ENCODE measurements at regions not wholly inside any gene's neighbourhood (a gene's known extent, or its start where the extent isn't known, plus 50 kb on each side); places are given as distances from the start of the nearest gene placed in this dataset.

DNA sequence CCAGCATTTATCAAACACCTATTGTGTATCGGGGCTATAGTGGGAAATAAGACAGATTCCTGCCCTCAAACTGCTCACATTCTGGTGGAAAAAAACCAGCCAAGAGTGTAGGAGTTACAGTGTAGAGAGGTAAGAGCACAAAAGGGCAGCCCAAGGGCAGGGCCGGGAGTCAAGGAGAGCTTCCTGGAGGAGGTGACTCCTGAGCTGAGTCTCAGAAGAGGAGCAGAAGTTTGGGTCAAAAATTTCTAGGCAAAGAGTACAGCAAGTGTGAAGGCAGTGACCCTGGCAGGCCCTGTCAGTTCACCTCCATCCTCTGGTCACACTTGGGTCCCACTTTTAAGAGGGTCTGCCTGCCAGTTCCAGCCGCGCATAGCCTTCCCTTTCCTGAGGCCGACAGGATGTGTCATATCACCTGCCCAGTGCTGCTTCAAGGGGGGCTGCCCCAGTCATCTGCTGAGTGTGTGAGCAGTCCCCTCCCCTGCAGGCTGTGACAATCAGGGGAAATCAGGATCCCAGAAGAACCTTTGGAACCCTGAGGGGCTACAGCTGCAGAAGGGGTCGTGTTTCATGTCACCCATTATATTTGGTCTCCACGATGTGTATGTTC is 118.4 kb downstream of the GLI2 start:
- no peak for DNase-seq

DNA sequence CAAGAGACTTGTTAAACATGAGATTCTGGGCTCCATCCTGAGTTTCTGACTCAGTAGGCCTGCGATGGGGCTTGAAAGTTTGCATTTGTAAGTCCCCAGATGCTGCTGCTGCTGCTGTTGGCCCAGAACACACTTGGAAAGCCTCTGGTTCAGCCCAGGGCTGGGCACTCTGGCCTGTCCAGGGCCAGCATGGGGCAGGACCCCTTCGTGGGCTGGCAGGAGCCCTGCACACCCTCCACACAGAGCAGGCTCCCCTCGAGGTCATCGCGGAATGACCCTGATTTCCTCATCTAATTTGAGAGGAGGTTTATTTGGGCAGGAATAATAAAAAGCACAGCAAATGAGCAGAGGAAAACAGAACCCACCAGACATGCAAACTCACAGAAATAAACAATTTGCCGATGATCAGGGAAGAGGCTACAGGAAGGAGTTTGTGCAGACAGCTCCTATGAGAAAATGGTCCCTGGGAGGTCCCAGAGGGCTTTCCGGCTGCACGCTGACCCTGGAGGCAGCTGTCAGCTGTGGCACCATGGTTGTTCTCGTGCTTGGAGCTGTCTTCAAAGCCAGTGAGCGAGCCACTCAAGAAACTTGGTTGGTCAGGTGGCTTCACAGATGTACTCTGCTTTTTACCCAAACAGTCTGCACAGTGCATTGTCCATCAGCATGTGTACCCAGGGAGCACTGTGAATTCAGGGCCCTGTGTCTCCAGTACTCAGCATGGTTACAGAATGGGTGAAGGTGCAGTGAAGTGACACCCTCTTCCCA is 119.3 kb downstream of the GLI2 start:
- DNase-seq = no peak

DNA sequence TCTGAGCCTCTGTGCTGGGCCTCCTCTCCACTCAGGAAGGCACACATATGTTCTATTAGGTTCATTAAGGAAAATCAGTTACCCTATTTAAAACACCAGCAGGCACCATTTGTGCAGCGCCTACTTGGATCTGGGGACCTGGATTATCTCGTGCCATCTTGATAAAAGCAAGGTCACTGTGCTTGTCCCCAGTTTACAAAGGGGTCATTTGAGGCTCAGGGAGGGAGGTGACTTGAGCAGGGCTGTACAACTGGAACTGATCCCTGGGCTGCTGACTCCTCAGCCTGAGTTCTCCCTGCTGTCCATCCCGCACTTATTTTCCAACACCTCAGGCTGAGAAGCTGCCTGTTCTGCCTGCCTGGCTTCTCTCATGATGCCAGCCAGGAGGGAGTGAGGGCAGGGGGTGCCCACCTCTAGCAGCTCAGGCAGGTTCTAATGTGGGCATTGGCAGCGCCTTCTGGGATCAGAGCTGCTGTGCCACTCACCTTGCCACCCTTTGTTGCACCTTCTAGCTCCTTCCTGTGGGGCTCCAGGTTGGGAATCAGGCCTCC is 120.3 kb downstream of the GLI2 start:
- no peak for DNase-seq

DNA sequence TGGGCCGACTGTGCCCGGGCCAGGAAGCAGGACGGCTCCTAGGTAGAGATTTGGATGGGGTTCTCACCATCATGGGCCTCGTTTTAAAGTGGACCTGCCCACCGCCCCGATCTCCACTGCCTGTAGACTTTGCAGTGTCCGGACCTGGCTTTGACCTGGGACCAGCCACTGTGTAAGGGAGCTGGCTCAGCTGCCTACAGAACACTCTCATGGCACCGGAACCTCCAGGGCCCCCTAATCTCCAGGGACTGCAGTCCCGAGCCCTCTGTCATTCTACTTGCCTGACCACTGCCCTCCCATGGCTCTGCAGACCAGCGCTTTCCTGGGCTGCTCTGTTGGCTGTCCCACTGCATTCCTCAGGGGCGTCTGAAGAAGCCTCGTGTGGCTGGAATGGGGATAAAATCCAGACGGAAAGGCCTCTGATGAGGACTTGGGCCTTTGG is 120.8 kb downstream of the GLI2 start:
- DNase-seq = no peak

DNA sequence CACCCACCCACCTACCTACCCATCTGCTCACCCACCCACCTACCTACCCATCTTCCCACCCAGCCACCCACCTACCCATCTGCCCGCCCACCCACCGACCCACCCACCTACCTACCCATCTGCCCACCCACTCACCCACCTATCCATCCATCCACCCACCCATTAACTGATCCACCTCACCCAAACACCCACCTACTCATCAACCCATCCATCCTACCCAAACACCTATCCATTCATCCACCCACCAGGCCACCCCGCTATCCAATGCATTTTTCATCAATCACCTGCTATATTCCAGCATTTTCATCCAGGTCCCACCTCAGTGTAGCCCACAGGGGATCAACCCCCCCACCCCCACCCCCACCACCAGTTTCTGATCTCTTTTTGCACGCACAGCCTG is 121.8 kb downstream of the GLI2 start:
- no peak for DNase-seq

DNA sequence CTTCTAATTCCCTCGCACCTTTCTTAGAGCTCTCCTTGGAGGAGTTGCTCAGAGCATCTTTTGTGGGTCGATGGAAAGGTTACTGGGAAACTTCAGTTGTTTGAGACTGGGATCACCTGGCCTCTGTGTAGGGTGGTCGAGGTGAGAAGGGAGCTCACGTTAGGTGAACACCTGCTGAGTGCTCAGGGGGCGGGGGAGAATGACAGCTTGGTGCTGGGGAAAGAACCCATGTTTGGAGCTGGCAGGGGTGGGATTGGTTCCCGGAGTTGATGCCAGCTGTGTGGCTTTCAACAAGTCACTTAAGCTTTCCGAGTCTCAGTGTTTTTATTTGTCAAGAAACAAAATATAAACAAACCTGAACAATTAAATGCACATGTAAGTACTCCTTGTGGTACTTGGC is 122.3 kb downstream of the GLI2 start:
- DNase-seq = no peak

DNA sequence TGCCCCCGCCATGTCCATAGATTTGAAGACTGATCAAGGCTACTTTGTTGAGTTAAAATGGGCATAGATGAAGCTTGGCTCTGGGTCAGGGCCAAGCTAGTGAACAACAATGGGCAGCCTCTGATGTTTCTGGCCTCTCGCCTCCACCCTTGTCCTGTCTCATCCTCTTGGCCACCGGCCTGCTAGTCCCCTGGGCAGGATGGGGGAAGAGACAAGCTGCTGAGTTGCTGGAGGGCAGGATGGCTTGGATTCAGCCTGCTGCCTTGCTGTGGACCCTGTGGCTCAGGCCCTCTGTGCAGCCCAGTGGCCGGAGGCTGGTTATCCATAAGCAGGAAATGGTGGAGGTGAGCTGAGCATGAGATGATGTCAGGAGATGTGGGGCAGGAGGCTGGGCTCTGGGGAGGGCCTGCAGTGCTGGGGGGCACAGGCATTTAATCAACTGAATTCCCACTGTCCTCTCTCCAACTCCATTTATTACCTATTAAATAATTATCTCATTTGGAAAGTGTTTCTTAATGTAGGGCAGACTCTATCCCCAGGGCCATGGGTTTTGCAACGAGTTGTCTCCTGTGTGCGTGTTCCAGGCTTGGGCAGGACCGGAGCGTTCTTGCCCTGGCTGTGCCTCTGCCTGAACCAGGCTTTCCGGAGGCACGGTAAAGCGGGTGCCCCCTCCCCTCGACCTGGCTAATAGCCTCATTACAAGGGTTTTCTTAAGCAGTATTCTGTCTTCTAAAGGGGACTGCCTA is 122.9 kb downstream of the GLI2 start:
- DNase-seq = no peak

DNA sequence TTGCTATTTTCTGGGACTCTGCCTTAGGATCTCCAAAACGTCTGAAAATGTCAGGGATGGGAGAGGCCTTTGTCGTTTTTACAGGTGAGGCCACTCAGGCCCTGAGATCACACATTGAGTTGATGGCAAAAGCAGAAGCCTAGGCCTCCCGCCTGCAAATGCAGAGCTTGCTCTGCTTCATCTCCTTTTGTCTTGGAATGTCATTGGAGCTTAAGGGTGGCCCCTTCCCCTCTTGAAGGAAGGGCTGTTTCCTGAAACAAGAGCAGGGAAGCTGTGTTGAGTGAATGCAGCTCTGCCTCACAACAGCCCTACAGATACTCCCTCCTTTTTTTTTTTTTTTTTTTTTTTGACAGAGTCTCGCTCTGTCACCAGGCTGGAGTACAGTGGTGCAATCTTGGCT is 123.5 kb downstream of the GLI2 start:
- DNase-seq = no peak

DNA sequence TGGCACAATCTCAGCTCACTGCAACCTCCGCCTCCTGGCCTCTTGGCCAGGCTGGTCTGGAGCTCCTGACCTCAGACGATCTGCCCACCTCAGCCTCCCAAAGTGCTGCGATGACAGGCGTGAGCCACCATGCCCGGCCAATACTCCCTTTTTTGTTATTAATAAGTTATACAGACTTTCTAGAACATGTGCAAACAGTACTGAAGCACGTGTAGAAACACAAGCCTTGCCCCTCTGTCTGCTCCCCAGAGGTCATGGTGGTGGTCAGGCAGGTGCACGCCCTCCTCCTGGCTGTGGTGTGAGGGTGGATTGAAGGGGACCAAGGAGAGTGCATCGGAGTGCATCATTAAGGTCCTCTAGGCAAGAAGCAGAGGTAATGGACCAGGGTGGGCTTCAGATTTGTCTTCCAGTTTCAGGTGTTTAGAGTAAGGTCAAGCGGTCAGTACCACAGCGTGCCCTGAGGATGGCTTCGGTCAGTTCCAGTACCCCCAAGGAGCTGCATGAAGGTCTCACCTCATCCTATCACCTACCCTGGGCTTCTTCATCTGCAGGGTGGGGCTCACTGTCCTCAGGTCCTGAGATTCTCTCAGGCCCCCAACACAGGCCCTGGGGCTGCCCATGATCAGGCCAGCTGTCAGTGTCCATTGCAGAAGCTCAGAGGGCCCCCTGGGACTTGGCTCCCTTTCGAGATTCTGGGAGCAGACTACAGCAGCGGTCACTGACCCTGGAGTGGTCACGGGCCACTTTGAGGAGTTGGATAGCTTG is 124.3 kb downstream of the GLI2 start:
- DNase-seq = no peak

DNA sequence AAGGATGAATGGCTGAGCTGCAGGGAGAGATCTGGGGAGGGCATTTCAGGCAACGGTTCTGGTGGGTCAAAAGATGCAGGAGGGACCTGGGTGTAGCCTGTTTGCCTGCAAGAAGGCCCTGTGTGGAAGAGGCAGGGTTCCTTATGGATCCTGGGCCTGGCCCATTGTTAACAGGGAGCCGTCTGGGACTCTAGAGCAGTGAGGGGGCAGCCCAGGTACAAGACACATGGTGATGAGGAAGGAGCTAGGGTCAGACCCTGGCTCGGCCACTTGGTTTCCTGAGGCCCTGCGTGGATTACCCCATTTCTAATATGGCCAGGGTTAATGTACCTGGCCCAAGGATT is 124.9 kb downstream of the GLI2 start:
- no peak for DNase-seq

DNA sequence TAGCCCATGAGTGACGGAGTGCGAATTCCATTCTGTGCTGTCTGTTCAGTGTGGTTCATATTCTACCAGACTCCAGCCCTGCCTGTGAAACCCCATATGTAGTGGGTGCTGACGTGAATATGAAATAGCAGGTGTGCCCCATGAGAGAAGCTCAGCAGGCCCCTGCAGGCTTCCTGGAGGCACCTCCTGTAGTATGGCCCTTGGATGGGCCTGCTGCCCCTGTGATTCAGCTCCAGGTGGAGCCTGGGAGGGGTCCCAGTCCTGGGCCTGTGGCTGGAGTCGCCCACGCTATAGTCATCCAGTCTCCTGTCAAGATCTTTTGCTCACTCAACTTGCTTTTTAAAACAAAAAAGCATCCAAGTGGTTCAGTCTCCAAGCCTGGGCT is 125.5 kb downstream of the GLI2 start:
- no peak for DNase-seq

DNA sequence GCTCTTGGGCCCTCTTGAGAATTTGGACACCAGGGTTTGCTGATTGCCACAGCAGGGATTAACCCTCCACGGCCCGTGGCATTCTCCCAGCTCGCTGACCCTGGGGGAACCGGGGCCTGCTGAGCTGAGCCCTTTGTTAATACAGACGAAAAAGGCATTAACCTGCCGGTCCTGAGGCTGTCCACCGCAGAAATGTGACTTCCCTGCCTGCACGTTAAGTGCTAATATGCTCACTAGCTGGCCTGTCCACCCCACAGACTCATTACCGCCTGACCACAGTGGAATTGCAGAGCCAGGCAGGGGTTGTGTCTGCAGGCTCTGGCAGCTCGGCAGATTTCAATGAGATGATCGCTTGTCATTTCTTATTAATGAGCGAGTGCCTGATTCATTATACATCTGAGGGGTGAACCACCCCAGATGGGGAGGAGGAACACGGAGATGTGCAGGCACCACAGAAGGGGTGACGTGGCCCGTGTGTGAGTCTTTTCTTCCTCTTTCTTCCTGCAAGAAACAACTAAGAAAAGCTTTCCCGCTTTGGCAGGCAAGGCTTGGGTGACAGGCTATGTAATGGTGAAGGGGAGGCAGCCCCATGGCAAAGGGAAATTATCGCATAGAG is 126.0 kb downstream of the GLI2 start:
- peak; percentile 79 for DNase-seq

DNA sequence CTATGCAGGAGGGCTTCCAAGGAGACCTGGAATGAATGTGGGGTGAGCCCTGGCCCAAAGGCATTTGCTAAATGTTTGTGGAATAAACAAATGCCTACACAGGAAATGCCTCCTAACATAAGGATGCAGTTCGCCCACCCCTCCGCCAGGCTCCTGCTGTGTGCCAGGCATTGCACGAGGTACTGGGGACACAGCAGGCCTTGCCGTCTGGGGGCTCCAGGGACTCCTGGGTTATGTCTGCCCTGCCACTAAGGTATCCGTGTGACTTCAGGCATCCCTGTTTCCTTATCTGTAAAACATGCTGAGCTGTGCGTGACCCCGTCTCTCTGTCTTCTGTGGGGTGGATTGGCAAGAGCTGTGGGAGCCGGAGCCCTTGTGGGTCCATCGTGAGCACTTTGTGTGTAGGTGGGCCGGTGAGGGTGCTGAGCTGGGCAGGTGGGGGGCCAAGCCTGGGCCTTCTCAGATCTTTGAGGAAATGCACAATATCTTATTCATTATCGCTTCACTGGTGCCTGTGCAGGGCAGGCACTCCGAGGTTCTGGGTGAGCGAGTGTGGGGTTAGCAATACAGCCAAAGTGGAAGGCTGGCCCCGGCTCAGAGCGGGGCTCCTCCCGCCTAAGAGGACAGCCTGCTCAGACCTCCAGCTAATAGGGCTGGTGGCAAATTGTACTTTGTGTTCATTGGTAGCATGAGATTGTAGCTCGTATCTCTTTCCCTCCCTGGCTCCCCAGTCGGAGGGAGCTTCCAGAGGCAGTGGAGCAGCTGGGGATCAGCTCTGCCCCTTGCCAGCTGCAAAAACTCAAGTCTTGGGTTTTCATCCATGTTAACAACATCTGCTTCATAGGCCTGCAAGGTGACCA is 126.8 kb downstream of the GLI2 start:
- DNase-seq = no peak

DNA sequence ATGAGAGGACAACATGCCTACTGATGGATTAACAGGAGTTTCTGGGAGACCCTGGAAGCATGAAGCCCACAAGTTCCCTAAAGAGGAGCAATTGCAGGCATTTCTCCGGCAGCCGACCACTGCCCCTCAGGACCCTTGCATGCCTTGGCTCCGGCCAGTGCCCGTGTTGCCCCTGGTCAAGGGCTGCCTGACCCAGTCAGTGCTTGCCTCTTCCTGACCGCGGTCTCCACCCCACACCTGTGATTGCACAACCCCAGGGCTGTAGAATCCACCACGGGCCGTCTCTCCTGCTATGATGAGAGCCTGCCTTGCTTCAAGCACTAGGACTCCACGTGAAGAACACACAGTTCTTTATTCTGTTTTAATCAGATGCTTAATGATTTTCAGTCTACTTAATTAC is 127.5 kb downstream of the GLI2 start:
- no peak for DNase-seq

DNA sequence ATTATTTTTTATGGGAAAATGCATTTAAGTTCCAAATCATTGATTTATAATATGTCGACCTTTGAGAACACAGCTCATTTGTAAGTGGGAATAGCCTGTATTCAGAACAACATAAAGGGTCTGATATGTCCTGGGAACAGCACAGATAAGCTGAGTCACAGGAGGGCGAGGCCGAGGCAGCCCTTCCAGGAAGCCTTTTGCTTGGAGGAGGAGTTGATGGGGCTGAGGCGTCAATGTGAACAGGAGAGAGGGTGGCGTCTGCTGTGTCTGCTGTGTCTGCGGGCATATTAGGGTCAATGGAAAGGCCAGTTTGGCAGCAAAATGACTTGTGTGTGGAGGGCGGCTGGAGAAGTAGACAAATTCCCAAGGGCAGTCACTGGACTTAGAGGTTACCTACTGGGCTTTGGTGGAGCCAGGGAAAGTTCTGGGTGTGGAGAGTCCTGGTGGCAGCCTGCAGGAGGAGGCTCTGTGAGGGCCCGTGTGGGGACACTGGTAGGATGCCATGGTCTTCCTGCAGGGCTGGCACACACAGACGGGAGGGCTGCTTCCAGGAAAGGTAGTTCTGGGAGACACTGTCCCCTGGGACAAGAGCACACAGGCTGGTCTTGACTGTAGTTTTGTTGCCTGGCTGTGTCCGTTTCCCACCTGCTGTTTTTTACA is 128.1 kb downstream of the GLI2 start:
- no peak for DNase-seq

DNA sequence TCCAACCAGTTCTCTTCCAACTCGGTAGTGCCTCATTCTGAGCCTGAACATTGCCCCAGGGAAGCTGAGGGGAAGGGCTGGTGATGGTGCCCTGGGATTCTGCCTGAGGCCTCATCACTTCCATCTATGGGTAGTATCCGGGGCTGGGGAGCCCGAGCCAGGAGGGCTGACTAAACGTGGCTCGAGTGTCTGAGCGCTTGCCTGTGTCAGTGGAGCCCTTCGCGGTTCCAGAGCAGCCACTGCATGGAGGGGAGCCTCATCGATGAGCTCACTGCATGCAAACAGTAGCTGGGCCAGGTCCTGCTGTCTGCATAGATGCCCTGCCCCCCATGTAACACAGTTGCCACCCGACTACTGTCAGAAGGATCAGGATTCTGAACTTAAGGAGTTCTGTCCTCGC is 129.3 kb downstream of the GLI2 start:
- no peak for DNase-seq

DNA sequence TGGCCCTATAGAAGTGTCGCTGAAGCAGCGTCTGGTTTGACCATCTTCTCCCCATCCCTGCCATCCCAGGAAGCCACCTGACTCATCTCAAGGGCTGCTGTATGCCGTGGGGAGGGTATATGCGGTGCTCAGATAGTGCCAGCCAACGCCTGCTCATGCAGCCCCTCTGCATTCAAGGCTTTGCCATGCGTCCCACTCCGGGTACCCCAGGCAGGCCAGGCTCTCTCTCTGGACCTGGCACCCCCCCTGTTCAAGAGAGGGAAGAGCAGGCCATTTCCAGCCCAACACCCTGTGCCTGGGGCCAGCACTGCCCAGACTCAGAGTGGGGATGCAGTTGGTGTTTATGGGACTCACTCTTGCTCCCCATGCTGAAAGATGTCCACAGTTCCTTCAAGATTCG is 130.0 kb downstream of the GLI2 start:
- DNase-seq = no peak

DNA sequence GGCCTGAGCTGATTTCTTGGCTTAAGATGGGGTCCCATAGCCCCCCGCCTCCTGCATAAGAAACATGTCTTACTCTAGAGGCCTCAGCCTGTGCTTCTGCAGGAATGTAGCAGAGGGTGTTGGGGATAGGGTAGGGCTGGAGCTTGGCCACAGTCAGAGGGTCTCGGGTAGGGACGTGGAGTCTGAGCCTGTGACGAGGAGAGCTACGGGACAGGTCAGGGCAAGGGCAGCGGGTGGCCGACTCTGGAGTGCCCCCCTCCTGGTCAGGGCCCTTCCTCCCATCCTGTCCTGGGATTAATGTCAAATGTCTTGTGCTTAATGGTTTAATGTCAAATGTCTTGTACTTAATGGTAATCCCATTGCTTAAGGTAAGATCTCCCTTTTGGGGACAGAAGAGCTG is 130.4 kb downstream of the GLI2 start:
- no peak for DNase-seq

DNA sequence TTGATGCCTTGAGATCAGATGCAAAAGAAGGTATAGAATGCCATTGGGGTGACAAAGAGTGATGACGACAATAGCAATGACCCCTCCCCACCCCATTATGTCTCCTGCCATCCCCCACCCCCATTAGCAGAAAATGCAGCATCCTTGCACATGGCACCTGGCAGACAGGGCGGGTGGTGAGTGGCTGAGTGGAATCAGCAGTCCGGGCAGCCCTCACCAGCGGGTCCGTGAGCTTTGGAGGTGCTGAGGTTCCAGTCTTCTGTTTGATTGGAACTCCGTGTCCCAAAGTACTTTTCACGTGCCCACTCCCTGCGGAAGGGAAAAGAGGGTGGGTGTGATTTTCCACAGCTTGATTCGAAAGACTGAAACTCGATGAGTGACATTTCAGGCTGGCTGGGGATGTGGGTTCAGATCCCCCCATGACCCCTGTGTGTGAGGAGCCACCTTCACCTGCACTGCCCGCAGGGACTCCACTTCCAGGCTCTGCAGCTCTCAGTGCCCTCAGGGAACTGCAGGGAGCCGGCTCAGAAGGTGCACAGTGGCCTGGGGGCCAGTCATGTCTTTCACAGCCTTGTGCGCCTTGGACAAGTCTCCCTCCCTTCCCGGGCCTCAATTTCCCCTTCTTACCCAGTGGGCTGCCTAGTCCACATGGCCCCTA is 130.9 kb downstream of the GLI2 start:
- no peak for DNase-seq
